Spleen (tissue), 7 donors: ENCODE measurements at regions not wholly inside any gene's neighbourhood (a gene's known extent, or its start where the extent isn't known, plus 50 kb on each side); places are given as distances from the start of the nearest gene placed in this dataset.

Source experiments
- CTCF ChIP-seq, 11 experiments: fragments of 200-600 bp in 7 of 11; fragments of 450-650 bp in 4 of 11; sonication (generic) in 4 of 11; IDR thresholded peaks in 8 of 11; conservative IDR thresholded peaks in 3 of 11; 1 replicate in 7 of 11; 2 replicates in 4 of 11; pipeline versions ENCODE4 v1.4.0 to v1.8.0; 2016 to 2021; ENCODE audit warnings: antibody characterized with exemption in 11 of 11, inconsistent platforms in 4 of 11, mild to moderate bottlenecking in 1 of 11
- POLR2AphosphoS5 ChIP-seq, 3 donors: sonication (generic); formaldehyde crosslinking; IDR thresholded peaks; one replicate each; pipeline ENCODE4 v1.5.1; 2017; ENCODE audit warnings: antibody characterized with exemption in 3 of 3
- donor health status: DM: no; HTN: no; CAD: no; lungs with moderate emphysema.
- donor health status: DM: no; HTN: no; CAD: no.
- donor health status: DM: no; HTN: no; CAD: no.

DNA sequence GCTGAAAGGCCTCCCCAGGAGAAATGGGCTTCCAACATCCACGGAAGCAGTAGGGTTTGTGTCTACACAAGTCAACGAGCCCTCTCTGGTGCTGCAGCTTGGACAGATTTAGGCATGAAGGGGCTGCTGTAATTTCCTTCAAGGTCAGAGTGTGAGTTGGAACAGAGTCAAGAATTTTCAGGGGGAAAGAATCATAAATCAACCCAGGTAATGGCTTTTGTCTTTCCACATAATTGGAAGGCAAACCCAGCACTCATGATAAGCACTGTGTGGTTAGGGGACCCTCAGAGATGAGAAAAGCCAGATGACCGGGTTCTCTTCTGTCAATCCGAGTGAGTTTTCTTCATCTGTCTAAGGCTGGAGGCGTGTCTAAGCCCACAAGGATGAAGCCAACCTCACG is 78.6 kb upstream of the MXRA5 start:
- TF ChIP-seq POLR2AphosphoS5 (IDR thresholded peaks at IDR 0.05) = no peak
- TF ChIP-seq CTCF (IDR thresholded peaks at IDR 0.05 in 8 of 11, conservative IDR thresholded peaks at IDR 0.05 in 3 of 11) = no peak
